ENCODE measurements at regions not wholly inside any gene's neighbourhood (a gene's known extent, or its start where the extent isn't known, plus 50 kb on each side); places are given as distances from the start of the nearest gene placed in this dataset.

DNA sequence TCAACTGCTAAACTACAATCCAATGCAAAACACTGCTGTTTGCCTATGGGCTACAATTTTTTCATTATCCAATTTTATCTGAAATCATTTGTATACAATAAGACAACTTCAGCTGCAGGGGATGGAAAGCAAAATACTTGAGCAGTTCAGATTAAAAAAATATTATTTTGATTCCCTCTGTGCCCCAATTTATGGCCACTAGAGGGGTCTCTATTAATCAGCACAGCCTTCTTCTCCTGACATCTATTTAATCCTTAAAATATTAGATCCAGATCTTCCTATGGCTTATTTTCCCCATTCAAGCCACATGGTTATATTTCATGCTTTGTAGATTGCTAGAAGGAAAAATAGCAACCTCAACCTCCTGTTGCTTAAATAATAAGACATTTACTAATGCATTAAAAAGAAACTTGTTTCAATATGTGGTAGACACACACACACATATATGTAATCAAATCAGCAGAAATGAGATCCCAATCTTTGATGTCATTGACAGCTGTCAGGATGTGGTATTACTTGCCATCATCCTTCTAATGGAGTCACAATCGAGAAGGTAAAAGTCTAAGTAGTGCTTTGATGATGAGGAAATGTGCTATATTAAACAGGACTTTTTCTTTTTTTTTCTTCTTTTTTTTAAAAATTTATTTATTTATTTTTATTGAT, 104.2 kb downstream of the P2RY1 start:
- no peak for TF ChIP-seq EZH2 (IDR thresholded peaks at IDR 0.05; ENCODE audit: borderline replicate concordance, low read depth, low read length, severe bottlenecking)
- TF ChIP-seq, protein P1, sequence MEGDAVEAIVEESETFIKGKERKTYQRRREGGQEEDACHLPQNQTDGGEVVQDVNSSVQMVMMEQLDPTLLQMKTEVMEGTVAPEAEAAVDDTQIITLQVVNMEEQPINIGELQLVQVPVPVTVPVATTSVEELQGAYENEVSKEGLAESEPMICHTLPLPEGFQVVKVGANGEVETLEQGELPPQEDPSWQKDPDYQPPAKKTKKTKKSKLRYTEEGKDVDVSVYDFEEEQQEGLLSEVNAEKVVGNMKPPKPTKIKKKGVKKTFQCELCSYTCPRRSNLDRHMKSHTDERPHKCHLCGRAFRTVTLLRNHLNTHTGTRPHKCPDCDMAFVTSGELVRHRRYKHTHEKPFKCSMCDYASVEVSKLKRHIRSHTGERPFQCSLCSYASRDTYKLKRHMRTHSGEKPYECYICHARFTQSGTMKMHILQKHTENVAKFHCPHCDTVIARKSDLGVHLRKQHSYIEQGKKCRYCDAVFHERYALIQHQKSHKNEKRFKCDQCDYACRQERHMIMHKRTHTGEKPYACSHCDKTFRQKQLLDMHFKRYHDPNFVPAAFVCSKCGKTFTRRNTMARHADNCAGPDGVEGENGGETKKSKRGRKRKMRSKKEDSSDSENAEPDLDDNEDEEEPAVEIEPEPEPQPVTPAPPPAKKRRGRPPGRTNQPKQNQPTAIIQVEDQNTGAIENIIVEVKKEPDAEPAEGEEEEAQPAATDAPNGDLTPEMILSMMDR (IDR thresholded peaks at IDR 0.05; ENCODE audit: borderline replicate concordance, extremely low read depth, low read length, poor library complexity, severe bottlenecking), result no peak
